HepG2 (cell line): ENCODE measurements at regions not wholly inside any gene's neighbourhood (a gene's known extent, or its start where the extent isn't known, plus 50 kb on each side); places are given as distances from the start of the nearest gene placed in this dataset.

Experiments
- AFF4 ChIP-seq: sonication (generic); formaldehyde crosslinking; IDR thresholded peaks from 2 replicates; pipeline ENCODE4 v1.4.0; 2020; ENCODE audit warnings: missing genetic modification reagents
- AGO2 ChIP-seq: fragments of 200-400 bp; formaldehyde crosslinking; optimal IDR thresholded peaks from 2 replicates; pipeline ENCODE3; 2017; ENCODE audit warnings: mild to moderate bottlenecking, low read depth, low read length, moderate library complexity
- HDAC1 ChIP-seq: sonication (generic); formaldehyde crosslinking; IDR thresholded peaks from 2 replicates; pipeline ENCODE4 v1.5.1; 2020; ENCODE audit warnings: mild to moderate bottlenecking, missing genetic modification reagents
- HHEX ChIP-seq: IDR thresholded peaks from 2 replicates; pipeline ENCODE4 v1.6.1; 2016; ENCODE audit warnings: control low read depth
- KDM3A ChIP-seq: IDR thresholded peaks from 2 replicates; pipeline ENCODE4 v1.6.1; 2018; ENCODE audit warnings: low read depth, missing compliant biosample characterization
- KLF6 ChIP-seq: IDR thresholded peaks from 2 replicates; pipeline ENCODE4 v1.8.0; 2016; ENCODE audit warnings: missing biosample characterization, missing genetic modification reagents
- MBNL3 ChIP-seq: fragments of 250-450 bp; sonication (Bioruptor Pico); conservative IDR thresholded peaks from 2 replicates; pipeline ENCODE4 v1.8.0; 2022; ENCODE audit warnings: mild to moderate bottlenecking, inconsistent platforms
- RARA ChIP-seq: IDR thresholded peaks from 2 replicates; pipeline ENCODE4 v1.6.1; 2016; ENCODE audit warnings: missing genetic modification reagents, missing compliant biosample characterization
- SIN3B ChIP-seq: fragments of 150-350 bp; IDR thresholded peaks from 2 replicates; pipeline ENCODE4 v1.6.1; 2014; ENCODE audit warnings: low read length
- SMARCC2 ChIP-seq: fragments of 450-650 bp; IDR thresholded peaks from 2 replicates; pipeline ENCODE4 v1.6.1; 2017; ENCODE audit warnings: antibody characterized with exemption, mild to moderate bottlenecking
- SRSF9 ChIP-seq: fragments of 200-400 bp; formaldehyde crosslinking; IDR thresholded peaks from 2 replicates; pipeline ENCODE4 v1.6.1; 2018; ENCODE audit warnings: borderline replicate concordance, mild to moderate bottlenecking, low read depth, low read length; ENCODE audit not compliant: insufficient read depth, poor library complexity, severe bottlenecking
- SUZ12 ChIP-seq: fragments of 150-350 bp; IDR thresholded peaks from 2 replicates; pipeline ENCODE4 v1.6.1; 2014; ENCODE audit warnings: low read depth, low read length
- TFAP4 ChIP-seq: sonication (generic); IDR thresholded peaks from 2 replicates; pipeline ENCODE4 v1.6.1; 2016; ENCODE audit warnings: low read depth, borderline replicate concordance
- THAP9 ChIP-seq: sonication (generic); formaldehyde crosslinking; IDR thresholded peaks from 2 replicates; pipeline ENCODE4; 2020; ENCODE audit warnings: missing genetic modification reagents, mild to moderate bottlenecking, borderline replicate concordance
- YEATS2 ChIP-seq: sonication (generic); formaldehyde crosslinking; IDR thresholded peaks from 2 replicates; pipeline ENCODE4 v1.4.0; 2020; ENCODE audit warnings: missing genetic modification reagents, borderline replicate concordance
- ZFP62 ChIP-seq: sonication (generic); formaldehyde crosslinking; IDR thresholded peaks from 2 replicates; pipeline ENCODE4 v1.4.0; 2020; ENCODE audit warnings: missing genetic modification reagents
- ZKSCAN8 ChIP-seq: IDR thresholded peaks from 2 replicates; pipeline ENCODE4 v1.6.1; 2016; ENCODE audit warnings: borderline replicate concordance, missing genetic modification reagents, missing compliant biosample characterization
- ZNF276 ChIP-seq: sonication (generic); formaldehyde crosslinking; IDR thresholded peaks from 2 replicates; pipeline ENCODE4 v1.4.0; 2020; ENCODE audit warnings: mild to moderate bottlenecking, low read depth, missing genetic modification reagents
- ZNF614 ChIP-seq: IDR thresholded peaks from 2 replicates; pipeline ENCODE4 v1.6.1; 2018; ENCODE audit warnings: missing biosample characterization, missing genetic modification reagents, inconsistent platforms, borderline replicate concordance
- ZSCAN12 ChIP-seq: sonication (generic); formaldehyde crosslinking; IDR thresholded peaks from 2 replicates; pipeline ENCODE4 v1.9.0; 2021; ENCODE audit warnings: mild to moderate bottlenecking, missing genetic modification reagents
- ZSCAN9 ChIP-seq: IDR thresholded peaks from 2 replicates; pipeline ENCODE4 v1.6.1; 2016; ENCODE audit warnings: borderline replicate concordance

- TF ChIP-seq AGO2 (no peak), SUZ12 (no peak), ZNF614 (CRISPR knock-in tag) (peak; percentile 88), SRSF9 (no peak), AFF4 (CRISPR knock-in tag) (no peak), ZKSCAN8 (CRISPR knock-in tag) (peak; percentile 74; the same call in 1 of the 2 replicates), RARA (CRISPR knock-in tag) (peak; percentile 91), ZSCAN9 (CRISPR knock-in tag) (peak; percentile 91), HHEX (CRISPR knock-in tag) (peak; percentile 87), YEATS2 (peak; percentile 51; the same call in 1 of the 2 replicates), SIN3B (no peak), THAP9 (CRISPR knock-in tag) (no peak), KDM3A (CRISPR knock-in tag) (peak; percentile 35; the same call in 1 of the 2 replicates), MBNL3 (CRISPR knock-in tag) (no peak), SMARCC2 (no peak), ZNF276 (CRISPR knock-in tag) (0 out of 2 replicates have a peak, but pooled peaks have one; percentile 79), KLF6 (peak; percentile 58; the same call in 1 of the 2 replicates), HDAC1 (CRISPR knock-in tag) (peak; percentile 96), ZFP62 (CRISPR knock-in tag) (no peak), TFAP4 (peak; percentile 96), ZSCAN12 (no peak)
These were observed 82.4 kb upstream of the FGGY start (continued) for GRCh38 chr1:59214248-59215208.
